T-helper 1 cell treated with Interleukin-12 subunit alpha and Interleukin-12 subunit beta and Interleukin-4 antibody, amounts not matched to agents 30 ng/mL and 1 ng/mL, for 36 hours (primary cell): ENCODE measurements at regions not wholly inside any gene's neighbourhood (a gene's known extent, or its start where the extent isn't known, plus 50 kb on each side); places are given as distances from the start of the nearest gene placed in this dataset.

Source experiments
- intact Hi-C: fragments of 100-400 bp; cut with micrococcal nuclease; formaldehyde crosslinking; loops from one replicate; pipeline ENCODE4 v1.15.1; 2024

DNA sequence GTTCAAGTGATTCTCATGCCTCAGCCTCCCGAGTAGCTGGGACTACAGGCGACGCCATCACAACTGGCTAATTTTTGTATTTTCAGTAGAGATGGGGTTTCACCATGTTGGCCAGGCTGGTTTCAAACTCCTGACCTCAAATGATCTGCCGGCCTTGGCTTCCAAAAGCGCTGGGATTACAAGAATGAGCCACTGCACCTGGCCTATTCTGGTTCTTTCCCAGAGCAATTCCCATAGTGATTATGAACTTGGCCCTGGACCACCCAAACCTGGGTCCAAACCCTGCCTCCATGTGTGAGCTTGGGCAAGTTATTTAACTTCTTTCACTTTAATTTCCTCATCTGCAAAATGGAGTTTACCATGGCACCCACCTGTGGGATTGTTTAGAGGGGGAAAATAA is 61.5 kb upstream of the HEPHL1 start:
- intact Hi-C loops = no loop called here

DNA sequence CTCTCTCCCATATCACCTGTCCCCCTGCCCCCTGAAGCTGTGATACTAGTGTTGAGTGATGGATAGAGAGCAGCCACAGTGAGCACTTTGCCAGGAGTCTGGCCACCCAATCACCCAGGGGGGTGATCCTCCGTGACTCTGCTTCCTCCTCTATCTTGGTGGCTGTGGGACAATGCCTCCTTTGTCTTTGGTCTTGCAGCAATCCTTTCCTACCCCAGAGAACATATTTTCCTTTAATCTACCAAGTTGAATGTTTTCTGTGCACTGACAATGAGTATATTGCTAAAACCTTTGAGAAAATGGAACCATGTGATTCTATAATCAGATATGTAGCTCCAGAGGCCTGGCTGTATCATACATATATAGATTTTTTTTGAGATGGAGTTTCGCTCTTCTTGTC is 58.1 kb upstream of the HEPHL1 start:
- intact Hi-C loops = no loop called here

DNA sequence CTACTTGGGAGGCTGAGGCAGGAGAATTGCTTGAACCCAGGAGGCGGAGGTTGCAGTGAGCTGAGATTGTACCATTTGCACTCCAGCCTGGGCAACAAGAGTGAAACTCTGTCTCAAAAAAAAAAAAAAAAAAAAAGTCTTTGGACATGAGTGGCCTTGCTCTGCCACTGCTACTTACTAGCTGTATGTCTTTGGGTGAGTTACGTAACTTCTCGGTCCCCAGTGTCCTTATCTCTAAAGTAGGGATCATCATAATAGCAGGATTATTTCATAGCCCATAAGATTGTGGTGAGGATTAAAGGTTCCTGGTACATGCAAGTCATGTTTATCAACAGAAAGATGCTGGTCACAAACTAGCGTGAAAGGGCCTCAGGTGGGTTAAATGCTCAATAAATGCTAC is 53.9 kb upstream of the HEPHL1 start:
- intact Hi-C loops = no loop called here

DNA sequence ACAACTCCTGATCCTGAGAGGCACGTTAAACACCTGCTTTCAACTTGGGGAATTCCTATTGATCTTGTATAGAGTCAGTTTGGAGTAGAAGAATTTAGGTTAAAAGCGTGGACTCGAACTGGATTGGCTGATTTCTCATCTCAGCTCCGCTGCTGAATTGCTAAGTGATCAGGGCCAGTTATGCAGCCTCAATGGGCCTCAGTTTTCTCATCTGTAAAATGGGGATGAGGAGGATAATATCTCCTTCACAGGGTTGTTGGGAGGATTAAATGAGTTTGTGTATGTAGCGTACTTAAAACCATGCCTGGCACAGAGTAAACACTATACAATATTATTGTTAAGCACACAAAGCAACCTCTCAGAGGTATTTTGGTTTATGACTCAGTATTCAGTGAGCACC is 53.2 kb upstream of the HEPHL1 start:
- intact Hi-C loops = no loop called here

DNA sequence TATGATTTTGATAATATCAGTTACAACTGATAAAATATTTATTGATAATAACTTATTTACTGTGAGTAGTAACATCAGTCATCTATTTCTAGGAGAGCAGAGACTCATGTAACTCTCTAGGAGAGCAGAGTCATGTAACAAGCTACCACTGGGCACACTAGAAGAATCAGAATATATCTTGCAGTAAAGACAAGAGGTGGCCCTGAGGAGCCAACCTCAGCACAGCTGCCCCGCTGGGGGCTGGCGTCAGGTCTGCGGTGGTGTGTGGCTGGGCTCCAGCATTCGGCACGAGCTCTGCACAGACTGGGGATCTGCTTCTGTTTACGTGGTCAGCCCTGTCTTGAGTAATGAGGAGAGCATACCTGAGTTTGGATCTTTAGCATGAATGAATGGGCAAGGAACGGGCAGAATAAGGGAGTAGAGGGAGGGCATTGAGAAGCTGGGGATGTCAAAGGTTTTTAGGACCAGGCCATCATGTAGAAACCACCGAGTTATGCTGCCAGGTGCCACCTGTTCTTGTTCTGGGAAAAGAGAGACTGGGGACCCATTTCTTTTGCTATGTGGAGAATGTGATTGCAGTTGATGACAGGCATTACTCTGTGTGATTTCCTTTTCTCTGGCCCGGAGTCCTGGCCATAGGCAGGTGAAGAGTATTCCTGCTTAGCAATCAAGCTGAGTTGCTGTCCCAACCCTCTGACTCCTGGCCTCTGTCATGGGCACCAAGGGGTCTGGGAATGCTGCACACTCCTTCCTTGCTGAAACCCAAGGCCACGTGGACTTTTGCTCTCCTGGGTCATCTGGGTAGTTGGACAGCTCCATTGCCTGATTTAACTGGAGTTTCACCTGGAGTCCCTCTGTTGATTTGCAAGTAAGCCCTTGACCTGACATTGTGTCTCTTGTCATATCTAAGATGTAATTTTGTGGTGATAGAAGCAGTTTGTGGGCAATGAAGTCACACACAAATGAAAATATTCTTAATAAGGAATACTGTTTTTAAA is 50.9 kb upstream of the HEPHL1 start:
- intact Hi-C loops = no loop called here
